ENCODE measurements at regions not wholly inside any gene's neighbourhood (a gene's known extent, or its start where the extent isn't known, plus 50 kb on each side); places are given as distances from the start of the nearest gene placed in this dataset.

GRCh38 chr4:31375936-31376335 lies 655.8 kb downstream of the PCDH7 start:
- TF ChIP-seq CTCF (IDR thresholded peaks at IDR 0.05) (no peak), EZH2 (IDR thresholded peaks at IDR 0.05) (no peak), EZH2phosphoT487 (IDR thresholded peaks at IDR 0.05) (no peak)

All from neural progenitor cell (in vitro differentiated cells).